ENCODE measurements at regions not wholly inside any gene's neighbourhood (a gene's known extent, or its start where the extent isn't known, plus 50 kb on each side); places are given as distances from the start of the nearest gene placed in this dataset.

DNA sequence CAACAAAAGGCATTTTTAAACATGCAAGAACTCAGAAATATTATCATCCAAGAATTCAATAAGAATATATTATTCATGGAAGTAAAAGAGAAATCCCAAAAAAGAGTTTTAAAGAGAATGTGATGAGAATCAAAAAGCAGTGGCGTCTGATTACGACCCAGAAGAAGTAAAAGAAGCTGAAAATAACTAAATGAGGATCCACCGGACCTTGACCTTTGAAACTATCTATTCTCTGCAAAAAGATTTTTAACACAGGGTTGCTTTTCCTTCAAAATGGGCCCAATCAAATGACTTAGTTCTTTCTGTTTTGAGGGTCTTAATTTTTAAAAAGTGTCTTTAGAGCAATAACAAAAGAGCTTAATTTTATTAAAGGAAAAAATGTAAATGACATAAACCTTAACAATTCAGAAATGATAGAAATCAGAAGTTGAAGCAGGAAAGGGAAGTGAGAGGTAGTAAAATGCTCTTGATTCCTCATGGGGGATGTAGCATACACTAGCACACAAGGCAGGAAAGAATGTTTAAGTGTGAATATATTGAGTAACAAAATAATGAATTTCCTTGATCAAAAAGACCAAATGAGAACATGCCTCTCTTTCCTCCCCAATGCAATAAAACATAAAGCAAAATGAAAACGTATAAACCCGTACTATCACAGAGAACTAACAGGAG is 223.1 kb upstream of the PRDM1 start:
- FAIRE-seq (no peak), ATAC-seq (no peak), DNase-seq (ENCODE audit: low spot score) (no peak)
- H3K9me3 ChIP-seq (ENCODE audit: low read length), result no peaks in the 10 kb centered on the region
- peaks cover 0 to 3% of the 10 kb centered on the region in 2 experiments; a peak in 1 of 5 replicates for H3K27me3 ChIP-seq (ENCODE audit: control insufficient read depth in 1 of 2, insufficient read depth in 2 of 2, low read length in 2 of 2)
- POLR2A ChIA-PET, result no interaction called here
- H3K36me3 ChIP-seq (replicated peaks in 1 of 2; ENCODE audit: control insufficient read depth in 1 of 2, insufficient read depth in 2 of 2, low read length in 2 of 2), result no peaks in the 10 kb centered on the region
- in situ Hi-C loops (cut with HindIII; ENCODE audit: extremely low pct_ligation_motif_present, low pct_unique_long_range_greater_than_20kb) (no loop called here), intact Hi-C loops (cut with micrococcal nuclease; ENCODE audit: unreplicated experiment) (no loop called here)
- no peaks in the 10 kb centered on the region for H3K79me2 ChIP-seq (ENCODE audit: insufficient read depth, low read length)
- WGBS (ENCODE audit: low lambda C conversion rate), result 14% methylated on average over 5 of the region's 5 CpGs
- no peak overlapping the region for H3K4me2 ChIP-seq (ENCODE audit: low read depth, low read length)
- no peak overlapping the region for H2AFZ ChIP-seq (ENCODE audit: low read length)
- H3K4me3 ChIP-seq (replicated peaks in 1 of 3; ENCODE audit: insufficient read depth in 1 of 3, low read depth in 2 of 3, low read length in 3 of 3), result no peak overlapping the region
- no peaks in the 10 kb centered on the region for H3K4me1 ChIP-seq (ENCODE audit: insufficient read depth, low read length)
- H3K27ac ChIP-seq (ENCODE audit: extremely low read length, insufficient read depth, low read length), result no peak overlapping the region
- H4K20me1 ChIP-seq (ENCODE audit: insufficient read depth, low read length), result no peaks in the 10 kb centered on the region
- BruUV-seq (replicated peaks), result no TSS peak
- no peak overlapping the region for H3K9ac ChIP-seq (ENCODE audit: insufficient read depth, low read depth, low read length)
- CTCF ChIA-PET (ENCODE audit: low intra/inter-chr PET ratio, low total read pairs), result no interaction called here
- TF ChIP-seq, protein P1, sequence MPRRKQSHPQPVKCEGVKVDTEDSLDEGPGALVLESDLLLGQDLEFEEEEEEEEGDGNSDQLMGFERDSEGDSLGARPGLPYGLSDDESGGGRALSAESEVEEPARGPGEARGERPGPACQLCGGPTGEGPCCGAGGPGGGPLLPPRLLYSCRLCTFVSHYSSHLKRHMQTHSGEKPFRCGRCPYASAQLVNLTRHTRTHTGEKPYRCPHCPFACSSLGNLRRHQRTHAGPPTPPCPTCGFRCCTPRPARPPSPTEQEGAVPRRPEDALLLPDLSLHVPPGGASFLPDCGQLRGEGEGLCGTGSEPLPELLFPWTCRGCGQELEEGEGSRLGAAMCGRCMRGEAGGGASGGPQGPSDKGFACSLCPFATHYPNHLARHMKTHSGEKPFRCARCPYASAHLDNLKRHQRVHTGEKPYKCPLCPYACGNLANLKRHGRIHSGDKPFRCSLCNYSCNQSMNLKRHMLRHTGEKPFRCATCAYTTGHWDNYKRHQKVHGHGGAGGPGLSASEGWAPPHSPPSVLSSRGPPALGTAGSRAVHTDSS (CRISPR knock-in tag; conservative IDR thresholded peaks at IDR 0.05), result no peak
- TF ChIP-seq SMC3 (IDR thresholded peaks at IDR 0.05; ENCODE audit: low read length) (no peak), KDM6A (CRISPR knock-in tag; IDR thresholded peaks at IDR 0.05; ENCODE audit: low read depth) (no peak), SNAI1 (CRISPR knock-in tag; IDR thresholded peaks at IDR 0.05; ENCODE audit: borderline replicate concordance) (no peak), CC2D1A (CRISPR knock-in tag; IDR thresholded peaks at IDR 0.05) (no peak), FOXP1 (IDR thresholded peaks at IDR 0.05) (no peak), FOXP1 (CRISPR knock-in tag; IDR thresholded peaks at IDR 0.05) (no peak), SAP130 (CRISPR knock-in tag; IDR thresholded peaks at IDR 0.05; ENCODE audit: low read depth) (no peak), SMARCE1 (IDR thresholded peaks at IDR 0.05; ENCODE audit: borderline replicate concordance) (no peak), ZNF746 (CRISPR knock-in tag; IDR thresholded peaks at IDR 0.05) (no peak), ZMYM4 (CRISPR knock-in tag; IDR thresholded peaks at IDR 0.05) (no peak)
- TF ChIP-seq, protein P2, sequence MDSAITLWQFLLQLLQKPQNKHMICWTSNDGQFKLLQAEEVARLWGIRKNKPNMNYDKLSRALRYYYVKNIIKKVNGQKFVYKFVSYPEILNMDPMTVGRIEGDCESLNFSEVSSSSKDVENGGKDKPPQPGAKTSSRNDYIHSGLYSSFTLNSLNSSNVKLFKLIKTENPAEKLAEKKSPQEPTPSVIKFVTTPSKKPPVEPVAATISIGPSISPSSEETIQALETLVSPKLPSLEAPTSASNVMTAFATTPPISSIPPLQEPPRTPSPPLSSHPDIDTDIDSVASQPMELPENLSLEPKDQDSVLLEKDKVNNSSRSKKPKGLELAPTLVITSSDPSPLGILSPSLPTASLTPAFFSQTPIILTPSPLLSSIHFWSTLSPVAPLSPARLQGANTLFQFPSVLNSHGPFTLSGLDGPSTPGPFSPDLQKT (CRISPR knock-in tag; IDR thresholded peaks at IDR 0.05; ENCODE audit: borderline replicate concordance), result no peak
- TF ChIP-seq, protein P3, sequence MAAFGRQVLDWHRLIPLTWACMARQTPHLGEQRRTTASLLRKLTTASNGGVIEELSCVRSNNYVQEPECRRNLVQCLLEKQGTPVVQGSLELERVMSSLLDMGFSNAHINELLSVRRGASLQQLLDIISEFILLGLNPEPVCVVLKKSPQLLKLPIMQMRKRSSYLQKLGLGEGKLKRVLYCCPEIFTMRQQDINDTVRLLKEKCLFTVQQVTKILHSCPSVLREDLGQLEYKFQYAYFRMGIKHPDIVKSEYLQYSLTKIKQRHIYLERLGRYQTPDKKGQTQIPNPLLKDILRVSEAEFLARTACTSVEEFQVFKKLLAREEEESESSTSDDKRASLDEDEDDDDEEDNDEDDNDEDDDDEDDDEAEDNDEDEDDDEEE (CRISPR knock-in tag; IDR thresholded peaks at IDR 0.05), result no peak
- TF ChIP-seq, protein P4, sequence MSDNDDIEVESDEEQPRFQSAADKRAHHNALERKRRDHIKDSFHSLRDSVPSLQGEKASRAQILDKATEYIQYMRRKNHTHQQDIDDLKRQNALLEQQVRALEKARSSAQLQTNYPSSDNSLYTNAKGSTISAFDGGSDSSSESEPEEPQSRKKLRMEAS (IDR thresholded peaks at IDR 0.05), result no peak
